Thoracic aorta (tissue), 2 donors: ENCODE measurements at regions not wholly inside any gene's neighbourhood (a gene's known extent, or its start where the extent isn't known, plus 50 kb on each side); places are given as distances from the start of the nearest gene placed in this dataset.

Source experiments
- ATAC-seq: fragments of 150-250 bp; one replicate; pipeline ENCODE4 v1.8.0; 2017; ENCODE audit warnings: low read depth; ENCODE audit not compliant: insufficient number of reproducible peaks, low FRiP score
- DNase-seq: peaks from one replicate; pipeline ENCODE4 v3.0.0-alpha.2; 2020; ENCODE audit warnings: low spot score
- H3K27ac ChIP-seq, 2 donors: fragments of 200-600 bp; sonication (generic); 1 replicate in 1 of 2; 2 replicates in 1 of 2; pipeline ENCODE4 v1.5.1; 2016; ENCODE audit warnings: mild to moderate bottlenecking in 2 of 2, moderate library complexity in 2 of 2
- H3K27me3 ChIP-seq: fragments of 200-600 bp; sonication (generic); replicated peaks from 2 replicates; pipeline ENCODE4 v1.6.0; 2016; ENCODE audit warnings: mild to moderate bottlenecking; ENCODE audit not compliant: insufficient read depth
- H3K36me3 ChIP-seq: fragments of 200-600 bp; sonication (generic); one replicate; pipeline ENCODE4 v1.5.1; 2016
- H3K4me1 ChIP-seq, 2 donors: fragments of 200-600 bp; sonication (generic); 1 replicate in 1 of 2; 2 replicates in 1 of 2; pipeline versions ENCODE4 v1.5.1 to v1.6.0; 2016; ENCODE audit warnings: low read depth in 2 of 2, mild to moderate bottlenecking in 1 of 2; ENCODE audit not compliant: control insufficient read depth in 1 of 2
- H3K4me3 ChIP-seq: fragments of 200-600 bp; sonication (generic); 2 replicates; pipeline ENCODE4 v1.5.1; 2016; ENCODE audit warnings: mild to moderate bottlenecking
- H3K9me3 ChIP-seq: fragments of 200-600 bp; sonication (generic); 2 replicates; pipeline ENCODE4 v1.5.1; 2016
- CTCF ChIP-seq: fragments of 200-600 bp; sonication (generic); IDR thresholded peaks from one replicate; pipeline ENCODE4 v1.5.1; 2019; ENCODE audit warnings: antibody characterized with exemption

GRCh38 chr18:11411048-11411447 lies 198.3 kb upstream of the SLC35G4 start:
- Histone ChIP-seq H3K27me3 (no peaks in the 10 kb centered on the region), H3K4me3 (no peak overlapping the region), H3K4me1 (no peaks in the 10 kb centered on the region), H3K9me3 (no peaks in the 10 kb centered on the region), H3K27ac (no peak overlapping the region), H3K36me3 (no peaks in the 10 kb centered on the region)
- ATAC-seq (no peak), DNase-seq (no peak)
- TF ChIP-seq CTCF, result no peak

- no peaks in the 10 kb centered on the region for H3K27me3 ChIP-seq
- no peak for DNase-seq
- no peaks in the 10 kb centered on the region for H3K4me1 ChIP-seq
- TF ChIP-seq CTCF, result no peak
- no peak for ATAC-seq
- H3K36me3 ChIP-seq, result no peaks in the 10 kb centered on the region
- H3K4me3 ChIP-seq, result no peak overlapping the region
- H3K9me3 ChIP-seq, result no peaks in the 10 kb centered on the region
- H3K27ac ChIP-seq, result no peak overlapping the region
These were observed 200.8 kb upstream of the SLC35G4 start for GRCh38 chr18:11408555-11409065.

GRCh38 chr18:11407940-11408339 lies 201.5 kb upstream of the SLC35G4 start:
- no peak overlapping the region for H3K27ac ChIP-seq
- H3K27me3 ChIP-seq, result no peaks in the 10 kb centered on the region
- H3K9me3 ChIP-seq, result no peaks in the 10 kb centered on the region
- no peak for ATAC-seq
- DNase-seq, result no peak
- no peak overlapping the region for H3K4me3 ChIP-seq
- no peaks in the 10 kb centered on the region for H3K4me1 ChIP-seq
- H3K36me3 ChIP-seq, result no peaks in the 10 kb centered on the region
- no peak for TF ChIP-seq CTCF

GRCh38 chr18:11405804-11406203 lies 203.6 kb upstream of the SLC35G4 start:
- Histone ChIP-seq H3K9me3 (no peaks in the 10 kb centered on the region), H3K36me3 (no peaks in the 10 kb centered on the region), H3K4me1 (no peaks in the 10 kb centered on the region), H3K4me3 (no peak overlapping the region), H3K27me3 (no peaks in the 10 kb centered on the region), H3K27ac (no peak overlapping the region)
- DNase-seq (no peak), ATAC-seq (no peak)
- TF ChIP-seq CTCF, result no peak

- Histone ChIP-seq H3K4me3 (no peak overlapping the region), H3K36me3 (no peaks in the 10 kb centered on the region), H3K4me1 (no peaks in the 10 kb centered on the region), H3K27me3 (no peaks in the 10 kb centered on the region), H3K27ac (no peak overlapping the region), H3K9me3 (no peaks in the 10 kb centered on the region)
- DNase-seq (no peak), ATAC-seq (no peak)
- TF ChIP-seq CTCF, result no peak
These were observed 208.7 kb upstream of the SLC35G4 start for GRCh38 chr18:11400703-11401102.
